Mesenchymal stem cell (in vitro differentiated cells and primary cell): ENCODE measurements at regions not wholly inside any gene's neighbourhood (a gene's known extent, or its start where the extent isn't known, plus 50 kb on each side); places are given as distances from the start of the nearest gene placed in this dataset.

Experiments
- DNase-seq: peaks from one replicate; pipeline ENCODE4 v3.0.0-alpha.2; 2013
- H2AFZ ChIP-seq: one replicate; pipeline ENCODE4 v1.6.1; 2013; ENCODE audit warnings: low read depth, mild to moderate bottlenecking, control low read depth, inconsistent platforms, low read length, moderate library complexity
- H2AK5ac ChIP-seq: 2 replicates; pipeline ENCODE4 v1.6.1; 2013; ENCODE audit warnings: low read length, moderate library complexity, mild to moderate bottlenecking, inconsistent platforms; ENCODE audit not compliant: severe bottlenecking
- H2BK120ac ChIP-seq: one replicate; pipeline ENCODE4 v1.6.1; 2013; ENCODE audit warnings: low read depth, mild to moderate bottlenecking, inconsistent platforms, low read length, moderate library complexity
- H2BK12ac ChIP-seq, 2 experiments: one replicate each; pipeline ENCODE4 v1.6.1; 2013; ENCODE audit warnings: inconsistent platforms in 2 of 2, low read length in 2 of 2, mild to moderate bottlenecking in 2 of 2, moderate library complexity in 2 of 2, control low read depth in 1 of 2
- H2BK15ac ChIP-seq: one replicate; pipeline ENCODE4 v1.6.1; 2013; ENCODE audit warnings: mild to moderate bottlenecking, low read depth, inconsistent platforms; ENCODE audit not compliant: poor library complexity, severe bottlenecking
- H2BK5ac ChIP-seq: 2 replicates; pipeline ENCODE4 v1.6.1; 2013; ENCODE audit warnings: low read depth, mild to moderate bottlenecking, low read length, control low read depth, inconsistent platforms; ENCODE audit not compliant: poor library complexity, severe bottlenecking
- H3K14ac ChIP-seq, 2 experiments: one replicate each; pipeline ENCODE4 v1.6.1; 2013; ENCODE audit warnings: inconsistent platforms in 2 of 2, low read length in 2 of 2, control low read depth in 1 of 2, mild to moderate bottlenecking in 1 of 2, moderate library complexity in 1 of 2
- H3K18ac ChIP-seq, 2 experiments: one replicate each; pipeline ENCODE4 v1.6.1; 2013; ENCODE audit warnings: inconsistent platforms in 2 of 2, low read length in 2 of 2, control low read depth in 1 of 2, low read depth in 1 of 2, mild to moderate bottlenecking in 1 of 2
- H3K23ac ChIP-seq, 2 experiments: one replicate each; pipeline ENCODE4 v1.6.1; 2013; ENCODE audit warnings: inconsistent platforms in 2 of 2, low read length in 2 of 2, mild to moderate bottlenecking in 2 of 2, moderate library complexity in 2 of 2, control low read depth in 1 of 2
- H3K27ac ChIP-seq: 2 replicates; pipeline ENCODE4 v1.5.1; 2013; ENCODE audit warnings: mild to moderate bottlenecking, moderate library complexity, low read length, control low read depth, inconsistent platforms; ENCODE audit not compliant: poor library complexity, severe bottlenecking
- H3K27me3 ChIP-seq, 2 experiments: 2 replicates each; pipeline versions ENCODE4 v1.6.1 to v1.7.0; 2013; ENCODE audit warnings: low read length in 2 of 2, mild to moderate bottlenecking in 2 of 2, moderate library complexity in 2 of 2, control low read depth in 1 of 2, inconsistent platforms in 1 of 2; ENCODE audit not compliant: control insufficient read depth in 1 of 2, insufficient read depth in 1 of 2
- H3K36me3 ChIP-seq, 2 experiments: 2 replicates each; pipeline versions ENCODE4 v1.6.1 to v1.7.0; 2013; ENCODE audit warnings: low read length in 2 of 2, control low read depth in 1 of 2, inconsistent platforms in 1 of 2, low read depth in 1 of 2, mild to moderate bottlenecking in 1 of 2; ENCODE audit not compliant: insufficient read depth in 2 of 2, control insufficient read depth in 1 of 2
- H3K4ac ChIP-seq, 2 experiments: one replicate each; pipeline ENCODE4 v1.6.1; 2013; ENCODE audit warnings: inconsistent platforms in 2 of 2, low read length in 2 of 2, mild to moderate bottlenecking in 2 of 2, moderate library complexity in 2 of 2, control low read depth in 1 of 2, low read depth in 1 of 2
- H3K4me1 ChIP-seq: 2 replicates; pipeline ENCODE4 v1.6.1; 2013; ENCODE audit warnings: low read depth, low read length, control low read depth; ENCODE audit not compliant: control insufficient read depth, insufficient read depth
- H3K4me2 ChIP-seq: 2 replicates; pipeline ENCODE4 v1.6.1; 2013; ENCODE audit warnings: low read length, mild to moderate bottlenecking, inconsistent platforms; ENCODE audit not compliant: poor library complexity, severe bottlenecking
- H3K4me3 ChIP-seq, 2 experiments: 2 replicates each; pipeline versions ENCODE4 v1.5.1 to v1.7.0; 2013; ENCODE audit warnings: low read length in 2 of 2, mild to moderate bottlenecking in 2 of 2, control low read depth in 1 of 2, low read depth in 1 of 2; ENCODE audit not compliant: insufficient read depth in 1 of 2
- H3K79me1 ChIP-seq: replicated peaks from 2 replicates; pipeline ENCODE4 v1.6.1; 2013; ENCODE audit warnings: mild to moderate bottlenecking, control low read depth, low read length, inconsistent platforms; ENCODE audit not compliant: poor library complexity, severe bottlenecking
- H3K9ac ChIP-seq: 2 replicates; pipeline ENCODE4 v1.7.0; 2013; ENCODE audit warnings: mild to moderate bottlenecking, low read length, moderate library complexity
- H3K9me3 ChIP-seq: 2 replicates; pipeline ENCODE4 v1.7.0; 2013; ENCODE audit warnings: mild to moderate bottlenecking, low read length; ENCODE audit not compliant: control insufficient read depth
- H4K8ac ChIP-seq: one replicate; pipeline ENCODE4 v1.6.1; 2013; ENCODE audit warnings: inconsistent platforms, mild to moderate bottlenecking, low read length, moderate library complexity
- H4K91ac ChIP-seq: one replicate; pipeline ENCODE4 v1.6.1; 2013; ENCODE audit warnings: mild to moderate bottlenecking, low read length, inconsistent platforms
- WGBS: methylation state at CpG from one replicate; pipeline ENCODE4 v1.1.7; 2013; ENCODE audit warnings: mixed read lengths; 5-methylcytosine and 5-hydroxymethylcytosine counted together

DNA sequence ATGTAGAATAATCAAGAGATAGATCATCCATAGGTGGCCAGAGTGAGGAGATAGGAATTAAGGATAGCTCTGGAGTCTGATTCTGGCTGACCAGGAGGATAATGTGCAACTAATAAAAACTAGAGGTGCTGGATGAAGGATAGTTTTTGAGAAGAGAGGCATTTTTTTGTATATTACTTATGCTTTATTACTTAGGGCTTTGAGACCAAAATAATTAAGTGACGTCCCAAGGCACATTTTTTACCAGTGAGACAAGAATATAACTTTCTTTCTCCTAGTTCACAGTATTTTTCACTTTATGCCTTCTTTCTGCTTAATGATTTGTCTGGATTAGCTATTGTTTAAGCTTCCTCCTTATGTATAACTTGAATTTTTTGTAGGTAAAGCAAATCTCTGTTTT, 756.6 kb downstream of the TSN start:
- no peak overlapping the region for H3K9ac ChIP-seq
- no peak overlapping the region for H3K27ac ChIP-seq
- no peak overlapping the region for H3K18ac ChIP-seq
- H2AK5ac ChIP-seq, result no peak overlapping the region
- no peak overlapping the region for H3K4me3 ChIP-seq
- H3K4ac ChIP-seq, result no peak overlapping the region
- H2BK15ac ChIP-seq, result no peak overlapping the region
- no peaks in the 10 kb centered on the region for H3K9me3 ChIP-seq
- no peak overlapping the region for H3K23ac ChIP-seq
- H3K14ac ChIP-seq, result no peak overlapping the region
- H2BK120ac ChIP-seq, result no peak overlapping the region
- no peak overlapping the region for H3K4me2 ChIP-seq
- H2BK12ac ChIP-seq, result no peak overlapping the region
- H3K36me3 ChIP-seq, result no peaks in the 10 kb centered on the region
- H2AFZ ChIP-seq, result peak overlapping the region; percentile 27
- no CpG with 5 or more reads among the region's 1 CpG for WGBS
- no peaks in the 10 kb centered on the region for H3K4me1 ChIP-seq
- H3K79me1 ChIP-seq, result no peaks in the 10 kb centered on the region
- H2BK5ac ChIP-seq, result no peak overlapping the region
- no peak for DNase-seq
- no peak overlapping the region for H4K8ac ChIP-seq
- H3K27me3 ChIP-seq, result no peaks in the 10 kb centered on the region
- H4K91ac ChIP-seq, result no peak overlapping the region

GRCh38 chr2:122514451-122514996, 759.1 kb downstream of the TSN start:
- no peak overlapping the region for H3K14ac ChIP-seq
- no peak overlapping the region for H3K4me3 ChIP-seq
- no peak overlapping the region for H2AFZ ChIP-seq
- no peaks in the 10 kb centered on the region for H3K9me3 ChIP-seq
- H2BK15ac ChIP-seq, result no peak overlapping the region
- H3K27me3 ChIP-seq, result no peaks in the 10 kb centered on the region
- H3K9ac ChIP-seq, result no peak overlapping the region
- H4K8ac ChIP-seq, result no peak overlapping the region
- no peak overlapping the region for H3K23ac ChIP-seq
- no peak overlapping the region for H3K18ac ChIP-seq
- no peak overlapping the region for H3K4ac ChIP-seq
- H3K4me2 ChIP-seq, result no peak overlapping the region
- peak; percentile 6 for DNase-seq
- no peak overlapping the region for H2BK5ac ChIP-seq
- H2BK12ac ChIP-seq, result no peak overlapping the region
- H3K4me1 ChIP-seq, result no peaks in the 10 kb centered on the region
- H3K36me3 ChIP-seq, result no peaks in the 10 kb centered on the region
- H2BK120ac ChIP-seq, result no peak overlapping the region
- no peak overlapping the region for H2AK5ac ChIP-seq
- no peak overlapping the region for H3K27ac ChIP-seq
- no peak overlapping the region for H4K91ac ChIP-seq
- no peaks in the 10 kb centered on the region for H3K79me1 ChIP-seq
- 75% methylated on average over 6 of the region's 7 CpGs for WGBS

DNA sequence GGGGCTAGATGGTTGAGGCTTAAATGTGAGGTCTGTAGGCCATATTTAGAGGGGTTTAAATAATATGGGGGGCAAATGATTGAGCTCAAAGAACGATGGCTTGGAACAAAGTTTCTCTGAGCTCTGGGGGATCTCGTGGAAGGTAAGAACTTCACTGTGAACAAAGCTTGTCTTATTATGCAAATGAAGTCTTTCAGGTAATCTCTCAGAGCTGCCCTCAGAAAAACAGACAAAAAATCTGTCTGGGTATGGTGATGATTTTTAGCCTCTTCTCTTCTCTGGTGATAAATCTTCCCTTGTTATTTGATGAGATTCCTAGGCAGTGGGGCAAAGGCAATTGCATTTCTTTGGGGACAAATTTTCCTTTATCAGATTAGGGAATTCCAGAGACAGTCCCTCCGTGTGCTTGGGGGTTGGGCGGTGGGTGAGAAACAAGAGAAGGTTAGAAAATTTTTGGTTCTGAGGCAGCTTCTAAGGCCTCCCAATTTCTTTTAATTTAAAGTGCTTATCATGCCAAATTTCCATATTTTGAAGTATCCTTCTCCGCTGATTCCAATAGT, 760.4 kb downstream of the TSN start:
- H3K4me1 ChIP-seq, result no peaks in the 10 kb centered on the region
- WGBS, result 36% methylated on average over 4 of the region's 5 CpGs
- H3K27ac ChIP-seq, result no peak overlapping the region
- H4K91ac ChIP-seq, result no peak overlapping the region
- no peak overlapping the region for H3K18ac ChIP-seq
- no peak overlapping the region for H3K4me2 ChIP-seq
- no peak for DNase-seq
- no peak overlapping the region for H3K4me3 ChIP-seq
- H2AK5ac ChIP-seq, result no peak overlapping the region
- H2BK12ac ChIP-seq, result no peak overlapping the region
- H3K9me3 ChIP-seq, result no peaks in the 10 kb centered on the region
- H2BK5ac ChIP-seq, result no peak overlapping the region
- no peaks in the 10 kb centered on the region for H3K27me3 ChIP-seq
- no peak overlapping the region for H3K14ac ChIP-seq
- H3K9ac ChIP-seq, result no peak overlapping the region
- no peak overlapping the region for H3K23ac ChIP-seq
- no peak overlapping the region for H4K8ac ChIP-seq
- no peak overlapping the region for H2BK120ac ChIP-seq
- no peak overlapping the region for H3K4ac ChIP-seq
- H3K79me1 ChIP-seq, result no peaks in the 10 kb centered on the region
- no peak overlapping the region for H2AFZ ChIP-seq
- H3K36me3 ChIP-seq, result no peaks in the 10 kb centered on the region
- H2BK15ac ChIP-seq, result no peak overlapping the region

GRCh38 chr2:122516775-122517174, 761.3 kb downstream of the TSN start:
- DNase-seq, result no peak
- Histone ChIP-seq H3K9me3 (no peaks in the 10 kb centered on the region), H3K23ac (no peak overlapping the region), H2BK5ac (no peak overlapping the region), H3K4ac (no peak overlapping the region), H2BK15ac (no peak overlapping the region), H3K9ac (no peak overlapping the region), H3K27ac (no peak overlapping the region), H2BK120ac (no peak overlapping the region), H3K27me3 (no peaks in the 10 kb centered on the region), H3K4me1 (no peaks in the 10 kb centered on the region), H3K14ac (no peak overlapping the region), H4K91ac (no peak overlapping the region), H3K79me1 (no peaks in the 10 kb centered on the region), H3K4me3 (no peak overlapping the region), H4K8ac (no peak overlapping the region), H3K36me3 (no peaks in the 10 kb centered on the region), H2AFZ (no peak overlapping the region), H2BK12ac (no peak overlapping the region), H2AK5ac (no peak overlapping the region), H3K18ac (no peak overlapping the region), H3K4me2 (no peak overlapping the region)
- WGBS, result 62% methylated on average over 2 of the region's 2 CpGs
